Liver (tissue), 8 donors: ENCODE measurements at regions not wholly inside any gene's neighbourhood (a gene's known extent, or its start where the extent isn't known, plus 50 kb on each side); places are given as distances from the start of the nearest gene placed in this dataset.

ENCODE experiments used
- DNase-seq: peaks from one replicate; pipeline ENCODE4 v3.0.0-alpha.2; 2017; ENCODE audit warnings: low spot score
- H3K27ac ChIP-seq, 2 donors: one replicate each; pipeline ENCODE4 v1.7.0; 2013; ENCODE audit warnings: inconsistent platforms in 2 of 2, low read length in 2 of 2, control low read depth in 1 of 2, low read depth in 1 of 2, mild to moderate bottlenecking in 1 of 2
- H3K27me3 ChIP-seq, 4 donors: one replicate each; pipeline versions ENCODE4 v1.6.1 to v1.7.0; 2013; ENCODE audit warnings: low read length in 3 of 4, inconsistent platforms in 1 of 4, mild to moderate bottlenecking in 1 of 4, moderate library complexity in 1 of 4; ENCODE audit not compliant: control insufficient read depth in 4 of 4, insufficient read depth in 4 of 4
- H3K36me3 ChIP-seq, 4 donors: one replicate each; pipeline versions ENCODE4 v1.6.1 to v1.7.0; 2013; ENCODE audit warnings: low read length in 3 of 4, mild to moderate bottlenecking in 3 of 4, low read depth in 1 of 4, moderate library complexity in 1 of 4; ENCODE audit not compliant: control insufficient read depth in 4 of 4, insufficient read depth in 3 of 4
- H3K4me1 ChIP-seq, 4 donors: one replicate each; pipeline versions ENCODE4 v1.6.1 to v1.7.0; 2013; ENCODE audit warnings: low read length in 3 of 4, mild to moderate bottlenecking in 3 of 4, moderate library complexity in 1 of 4; ENCODE audit not compliant: control insufficient read depth in 4 of 4, insufficient read depth in 4 of 4
- H3K4me3 ChIP-seq, 3 donors: one replicate each; pipeline versions ENCODE4 v1.6.1 to v1.7.0; 2013; ENCODE audit warnings: low read length in 3 of 3, control low read depth in 1 of 3, low read depth in 1 of 3, mild to moderate bottlenecking in 1 of 3
- H3K9ac ChIP-seq, 2 donors: one replicate each; pipeline ENCODE4 v1.7.0; 2013; ENCODE audit warnings: low read length in 2 of 2, mild to moderate bottlenecking in 2 of 2, moderate library complexity in 2 of 2, control low read depth in 1 of 2, low read depth in 1 of 2
- H3K9me3 ChIP-seq, 4 donors: one replicate each; pipeline versions ENCODE4 v1.6.1 to v1.7.0; 2013; ENCODE audit warnings: low read length in 3 of 4; ENCODE audit not compliant: control insufficient read depth in 4 of 4
- ATF3 ChIP-seq: IDR thresholded peaks from 2 replicates; pipeline ENCODE4 v1.6.1; 2016; ENCODE audit warnings: antibody characterized with exemption
- CTCF ChIP-seq: fragments of 150-350 bp; IDR thresholded peaks from 2 replicates; pipeline ENCODE4 v1.5.1; 2017; ENCODE audit warnings: improper control_type of control experiment, low read depth, low read length; ENCODE audit not compliant: missing input control
- EGR1 ChIP-seq, 2 donors: IDR thresholded peaks; 2 replicates each; pipeline ENCODE4 v1.6.1; 2016 to 2018; ENCODE audit warnings: antibody characterized with exemption in 2 of 2, low read depth in 2 of 2
- FOXA1 ChIP-seq: IDR thresholded peaks from 2 replicates; pipeline ENCODE4 v1.6.1; 2016; ENCODE audit warnings: antibody characterized with exemption
- FOXA2 ChIP-seq: IDR thresholded peaks from 2 replicates; pipeline ENCODE4 v1.6.1; 2016; ENCODE audit warnings: antibody characterized with exemption
- GABPA ChIP-seq, 2 donors: IDR thresholded peaks in 1 of 2; conservative IDR thresholded peaks in 1 of 2; 2 replicates each; pipeline ENCODE4 v1.6.1; 2016; ENCODE audit warnings: antibody characterized with exemption in 2 of 2, mild to moderate bottlenecking in 1 of 2, moderate library complexity in 1 of 2
- HNF4A ChIP-seq, 2 donors: conservative IDR thresholded peaks; 2 replicates each; pipeline ENCODE4 v1.6.1; 2016; ENCODE audit warnings: antibody characterized with exemption in 2 of 2, mild to moderate bottlenecking in 2 of 2
- HNF4G ChIP-seq: IDR thresholded peaks from 2 replicates; pipeline ENCODE4 v1.6.1; 2016; ENCODE audit warnings: antibody characterized with exemption
- JUND ChIP-seq, 2 donors: IDR thresholded peaks; 2 replicates each; pipeline ENCODE4 v1.6.1; 2016; ENCODE audit warnings: antibody characterized with exemption in 2 of 2
- MAX ChIP-seq: IDR thresholded peaks from 2 replicates; pipeline ENCODE4 v1.6.1; 2016; ENCODE audit warnings: antibody characterized with exemption
- RAD21 ChIP-seq, 2 donors: IDR thresholded peaks; 2 replicates each; pipeline ENCODE4 v1.6.1; 2016; ENCODE audit warnings: antibody characterized with exemption in 2 of 2, mild to moderate bottlenecking in 2 of 2
- REST ChIP-seq: IDR thresholded peaks from 2 replicates; pipeline ENCODE4 v1.6.1; 2016; ENCODE audit warnings: antibody characterized with exemption, mild to moderate bottlenecking
- RXRA ChIP-seq, 2 donors: IDR thresholded peaks; 2 replicates each; pipeline ENCODE4 v1.6.1; 2017 to 2018; ENCODE audit warnings: antibody characterized with exemption in 2 of 2, mild to moderate bottlenecking in 1 of 2
- SP1 ChIP-seq: IDR thresholded peaks from 2 replicates; pipeline ENCODE4 v1.6.1; 2018; ENCODE audit warnings: antibody characterized with exemption, mild to moderate bottlenecking
- TAF1 ChIP-seq: conservative IDR thresholded peaks from 2 replicates; pipeline ENCODE4 v1.6.1; 2016; ENCODE audit warnings: antibody characterized with exemption, mild to moderate bottlenecking
- YY1 ChIP-seq: IDR thresholded peaks from 2 replicates; pipeline ENCODE4 v1.6.1; 2016; ENCODE audit warnings: antibody characterized with exemption, mild to moderate bottlenecking
- WGBS: extraction: QIAGEN DNeasy Blood & Tissue Kit; methylation state at CpG from one replicate; pipeline ENCODE4 v1.1.7; 2013; 5-methylcytosine and 5-hydroxymethylcytosine counted together
- donor health status: healthy.
- donor health status: healthy.
- donor health status: healthy.
- donor health status: healthy.
- donor health status: healthy.

- TF ChIP-seq RAD21 (IDR thresholded peaks at IDR 0.05) (no peak), HNF4A (conservative IDR thresholded peaks at IDR 0.05) (no peak), RXRA (IDR thresholded peaks at IDR 0.05) (no peak), FOXA1 (no peak), REST (no peak), YY1 (no peak), FOXA2 (no peak), CTCF (no peak), TAF1 (no peak), HNF4G (no peak), ATF3 (no peak), SP1 (no peak), MAX (no peak), EGR1 (IDR thresholded peaks at IDR 0.05; ENCODE audit: low read depth in 2 of 2) (no peak), GABPA (IDR thresholded peaks at IDR 0.05 in 1 of 2, conservative IDR thresholded peaks at IDR 0.05 in 1 of 2) (no peak), JUND (IDR thresholded peaks at IDR 0.05) (no peak)
- Histone ChIP-seq H3K4me3 (no peak overlapping the region), H3K9me3 (peaks cover 0 to 1% (median 0%) of the 10 kb centered on the region in 4 donors), H3K27ac (no peak overlapping the region), H3K9ac (no peak overlapping the region), H3K27me3 (no peaks in the 10 kb centered on the region), H3K36me3 (no peaks in the 10 kb centered on the region), H3K4me1 (no peaks in the 10 kb centered on the region)
- no peak for DNase-seq
These were observed 134.6 kb upstream of the TBCA start for GRCh38 chr5:77910602-77911188.

- Histone ChIP-seq H3K27ac (no peak overlapping the region), H3K9me3 (peaks cover 0 to under 1% (median 0%) of the 10 kb centered on the region in 4 donors), H3K4me1 (no peaks in the 10 kb centered on the region), H3K9ac (no peak overlapping the region), H3K36me3 (no peaks in the 10 kb centered on the region), H3K27me3 (no peaks in the 10 kb centered on the region), H3K4me3 (no peak overlapping the region)
- DNase-seq, result no peak
- 93% methylated on average over 2 of the region's 2 CpGs for WGBS
- no peak for TF ChIP-seq HNF4G
- no peak for TF ChIP-seq FOXA2
- TF ChIP-seq RXRA (IDR thresholded peaks at IDR 0.05), result no peak
- TF ChIP-seq GABPA (IDR thresholded peaks at IDR 0.05 in 1 of 2, conservative IDR thresholded peaks at IDR 0.05 in 1 of 2), result no peak
- TF ChIP-seq EGR1 (IDR thresholded peaks at IDR 0.05; ENCODE audit: low read depth in 2 of 2), result no peak
- no peak for TF ChIP-seq YY1
These were observed 133.1 kb upstream of the TBCA start for GRCh38 chr5:77909237-77909636.
